Upper lobe of left lung (tissue), 6 donors: ENCODE measurements at regions not wholly inside any gene's neighbourhood (a gene's known extent, or its start where the extent isn't known, plus 50 kb on each side); places are given as distances from the start of the nearest gene placed in this dataset.

Experiments used
- ATAC-seq, 2 donors: fragments of 200-7000 bp; cut with Tn5 transposase; one replicate each; pipeline ENCODE4 v1.9.1; 2022; ENCODE audit warnings: mild to moderate bottlenecking in 2 of 2, moderate library complexity in 2 of 2; ENCODE audit not compliant: low FRiP score in 2 of 2
- DNase-seq, 2 donors: peaks; one replicate each; pipeline ENCODE4 v3.0.0-alpha.2; 2019 to 2020
- H3K27ac ChIP-seq, 4 donors: fragments of 200-600 bp; sonication (generic); one replicate each; pipeline ENCODE4 v1.5.1; 2016 to 2019
- H3K27me3 ChIP-seq, 4 donors: fragments of 200-600 bp; sonication (generic); one replicate each; pipeline ENCODE4 v1.5.1; 2017 to 2019
- H3K36me3 ChIP-seq, 4 donors: fragments of 200-600 bp; sonication (generic); one replicate each; pipeline ENCODE4 v1.5.1; 2016 to 2019
- H3K4me1 ChIP-seq, 4 donors: fragments of 200-600 bp; sonication (generic); one replicate each; pipeline ENCODE4 v1.5.1; 2018 to 2019
- H3K4me3 ChIP-seq, 4 donors: fragments of 200-600 bp; sonication (generic); one replicate each; pipeline ENCODE4 v1.5.1; 2017 to 2019; ENCODE audit warnings: mild to moderate bottlenecking in 2 of 4, moderate library complexity in 1 of 4
- H3K9me3 ChIP-seq, 4 donors: fragments of 200-600 bp; sonication (generic); one replicate each; pipeline ENCODE4 v1.5.1; 2018 to 2019
- EP300 ChIP-seq, 4 donors: sonication (generic); formaldehyde crosslinking; IDR thresholded peaks; one replicate each; pipeline ENCODE4 v1.5.1; 2017; ENCODE audit warnings: antibody characterized with exemption in 4 of 4, control low read depth in 2 of 4
- POLR2A ChIP-seq, 4 donors: fragments of 450-650 bp; IDR thresholded peaks; one replicate each; pipeline ENCODE4 v1.5.1; 2016 to 2017; ENCODE audit warnings: antibody characterized with exemption in 4 of 4, mild to moderate bottlenecking in 2 of 4
- POLR2AphosphoS5 ChIP-seq, 2 donors: sonication (generic); formaldehyde crosslinking; IDR thresholded peaks; one replicate each; pipeline ENCODE4 v1.5.1; 2017; ENCODE audit warnings: antibody characterized with exemption in 2 of 2
- whole genome bisulfite sequencing, 2 donors: methylation state at CpG; one replicate each; pipeline ENCODE4 v1.1.5; 2017 to 2018; 5-methylcytosine and 5-hydroxymethylcytosine counted together
- TF ChIP-seq, protein P1 (sequence below), 6 experiments: fragments of 450-650 bp in 4 of 6; fragments of 200-600 bp in 2 of 6; sonication (generic) in 2 of 6; IDR thresholded peaks; one replicate each; pipeline ENCODE4 v1.5.1; 2016 to 2019; ENCODE audit warnings: antibody characterized with exemption in 6 of 6
- donor health status: DM: no; HTN: no; CAD: no; lungs with moderate emphysema.
- donor health status: DM: no; HTN: yes; CAD: no; lungs with severe emphysema.

DNA sequence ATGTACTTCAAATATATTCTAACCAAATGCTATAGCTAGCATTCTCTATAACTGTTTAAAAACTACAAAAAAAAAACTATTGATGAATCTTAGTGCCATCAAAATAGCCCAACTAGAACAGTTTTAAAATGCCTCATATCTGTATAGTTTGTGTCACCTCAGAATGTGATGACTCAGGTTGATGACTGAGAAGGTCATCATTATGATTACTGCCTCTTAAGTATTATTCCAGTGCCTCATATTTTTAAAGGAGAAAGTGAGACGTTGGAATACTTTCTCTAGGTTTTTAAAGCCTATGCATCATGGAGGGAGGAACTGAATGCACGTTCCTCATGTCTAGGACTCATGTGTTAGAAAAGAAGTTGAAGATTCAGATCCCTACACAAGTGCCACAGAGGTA, 88.2 kb downstream of the TMA16 start:
- Histone ChIP-seq H3K27me3 (no peaks in the 10 kb centered on the region), H3K9me3 (no peaks in the 10 kb centered on the region), H3K4me3 (no peak overlapping the region), H3K36me3 (no peaks in the 10 kb centered on the region), H3K27ac (no peak overlapping the region), H3K4me1 (no peaks in the 10 kb centered on the region)
- 79 to 89% methylated on average over 2 of the region's 2 CpGs for WGBS, 2 donors
- no peak for DNase-seq
- no peak for TF ChIP-seq POLR2A (IDR thresholded peaks at IDR 0.05)
- TF ChIP-seq, protein P1, sequence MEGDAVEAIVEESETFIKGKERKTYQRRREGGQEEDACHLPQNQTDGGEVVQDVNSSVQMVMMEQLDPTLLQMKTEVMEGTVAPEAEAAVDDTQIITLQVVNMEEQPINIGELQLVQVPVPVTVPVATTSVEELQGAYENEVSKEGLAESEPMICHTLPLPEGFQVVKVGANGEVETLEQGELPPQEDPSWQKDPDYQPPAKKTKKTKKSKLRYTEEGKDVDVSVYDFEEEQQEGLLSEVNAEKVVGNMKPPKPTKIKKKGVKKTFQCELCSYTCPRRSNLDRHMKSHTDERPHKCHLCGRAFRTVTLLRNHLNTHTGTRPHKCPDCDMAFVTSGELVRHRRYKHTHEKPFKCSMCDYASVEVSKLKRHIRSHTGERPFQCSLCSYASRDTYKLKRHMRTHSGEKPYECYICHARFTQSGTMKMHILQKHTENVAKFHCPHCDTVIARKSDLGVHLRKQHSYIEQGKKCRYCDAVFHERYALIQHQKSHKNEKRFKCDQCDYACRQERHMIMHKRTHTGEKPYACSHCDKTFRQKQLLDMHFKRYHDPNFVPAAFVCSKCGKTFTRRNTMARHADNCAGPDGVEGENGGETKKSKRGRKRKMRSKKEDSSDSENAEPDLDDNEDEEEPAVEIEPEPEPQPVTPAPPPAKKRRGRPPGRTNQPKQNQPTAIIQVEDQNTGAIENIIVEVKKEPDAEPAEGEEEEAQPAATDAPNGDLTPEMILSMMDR (IDR thresholded peaks at IDR 0.05), result no peak
- TF ChIP-seq POLR2AphosphoS5 (IDR thresholded peaks at IDR 0.05), result no peak
- TF ChIP-seq EP300 (IDR thresholded peaks at IDR 0.05), result no peak
- ATAC-seq, result no peak

DNA sequence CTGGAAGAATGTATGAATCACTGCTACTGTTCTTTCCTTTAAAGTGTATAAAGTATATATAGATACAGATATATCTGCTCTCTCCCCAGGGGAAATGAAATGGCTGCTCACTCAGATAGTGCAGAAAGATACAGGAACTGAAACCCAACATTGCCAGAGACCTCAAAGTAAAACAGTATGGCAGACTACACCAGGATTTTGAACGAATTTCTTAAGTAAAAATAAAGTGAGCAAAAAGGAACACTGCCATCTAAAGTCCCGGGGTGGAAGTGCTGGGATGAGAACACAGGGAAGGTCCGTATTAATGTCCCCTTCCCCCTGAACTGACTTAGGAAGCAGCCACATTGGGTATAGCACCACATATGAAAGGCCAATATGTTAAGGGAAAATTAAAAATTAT, 93.4 kb downstream of the TMA16 start:
- Histone ChIP-seq H3K36me3 (no peaks in the 10 kb centered on the region), H3K9me3 (no peaks in the 10 kb centered on the region), H3K4me3 (no peak overlapping the region), H3K27ac (no peak overlapping the region), H3K27me3 (no peaks in the 10 kb centered on the region), H3K4me1 (peaks cover 0 to 3% (median 0%) of the 10 kb centered on the region in 4 donors)
- 73 to 77% methylated on average over 3 of the region's 3 CpGs for WGBS, 2 donors
- TF ChIP-seq POLR2A (IDR thresholded peaks at IDR 0.05), result no peak
- TF ChIP-seq, protein P1 (IDR thresholded peaks at IDR 0.05), result no peak
- ATAC-seq, result peak in 1 of 2 donors; percentile 40
- no peak for DNase-seq

DNA sequence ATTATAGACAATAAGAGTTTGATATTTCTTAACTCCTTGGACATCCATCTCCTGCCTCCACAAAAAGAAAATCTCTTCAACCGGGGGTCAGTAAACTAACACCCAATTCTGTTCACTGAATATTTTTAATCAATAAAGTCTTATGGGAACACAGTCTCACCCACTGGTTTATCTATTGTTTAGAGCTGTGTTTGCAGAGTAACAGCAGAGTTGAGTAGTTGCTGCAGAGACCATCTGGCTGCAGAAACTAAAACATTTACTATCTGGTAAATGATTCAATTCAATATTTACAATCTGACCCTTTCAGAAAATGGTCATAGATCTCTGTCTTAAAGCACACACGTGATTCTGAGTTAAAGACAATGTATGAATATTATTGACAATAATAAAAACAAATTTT, 94.0 kb downstream of the TMA16 start:
- peaks cover 0 to 3% (median 0%) of the 10 kb centered on the region in 4 donors for H3K4me1 ChIP-seq
- ATAC-seq, result no peak
- DNase-seq, result no peak
- H3K36me3 ChIP-seq, result no peaks in the 10 kb centered on the region
- WGBS, 2 donors, result 49 to 52% methylated on average over 2 of the region's 2 CpGs
- H3K9me3 ChIP-seq, result no peaks in the 10 kb centered on the region
- no peak overlapping the region for H3K4me3 ChIP-seq
- no peaks in the 10 kb centered on the region for H3K27me3 ChIP-seq
- TF ChIP-seq POLR2AphosphoS5 (IDR thresholded peaks at IDR 0.05) (no peak), POLR2A (IDR thresholded peaks at IDR 0.05) (no peak), EP300 (IDR thresholded peaks at IDR 0.05) (no peak)
- TF ChIP-seq, protein P1 (IDR thresholded peaks at IDR 0.05), result no peak
- no peak overlapping the region for H3K27ac ChIP-seq

DNA sequence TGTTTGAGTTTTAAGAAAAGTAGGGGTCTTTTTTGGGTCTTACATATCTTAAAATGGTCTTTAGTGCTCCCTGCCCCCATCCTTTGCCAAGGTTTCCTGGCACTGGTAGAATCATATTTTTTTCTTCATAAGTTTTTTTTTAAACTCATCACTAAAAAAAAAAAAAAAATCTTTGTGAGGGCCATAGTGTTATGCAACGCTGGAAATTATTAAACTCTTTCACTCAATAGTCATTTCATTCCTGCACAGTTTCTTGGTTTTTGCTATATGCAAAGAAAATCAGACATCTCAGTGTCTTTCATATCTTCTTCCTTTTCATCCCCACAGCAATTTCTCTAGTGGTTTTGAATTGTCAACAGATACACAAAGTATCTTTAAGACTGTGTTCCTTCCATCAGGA, 95.6 kb downstream of the TMA16 start:
- Histone ChIP-seq H3K27me3 (no peaks in the 10 kb centered on the region), H3K4me1 (peaks cover 0 to 3% (median 0%) of the 10 kb centered on the region in 4 donors), H3K27ac (no peak overlapping the region), H3K36me3 (no peaks in the 10 kb centered on the region), H3K4me3 (no peak overlapping the region), H3K9me3 (no peaks in the 10 kb centered on the region)
- TF ChIP-seq POLR2AphosphoS5 (IDR thresholded peaks at IDR 0.05) (no peak), EP300 (IDR thresholded peaks at IDR 0.05) (no peak), POLR2A (IDR thresholded peaks at IDR 0.05) (no peak)
- TF ChIP-seq, protein P1 (IDR thresholded peaks at IDR 0.05), result no peak
- ATAC-seq (no peak), DNase-seq (no peak)
- WGBS, 2 donors, result 41 to 65% methylated on average over 1 of the region's 1 CpG

DNA sequence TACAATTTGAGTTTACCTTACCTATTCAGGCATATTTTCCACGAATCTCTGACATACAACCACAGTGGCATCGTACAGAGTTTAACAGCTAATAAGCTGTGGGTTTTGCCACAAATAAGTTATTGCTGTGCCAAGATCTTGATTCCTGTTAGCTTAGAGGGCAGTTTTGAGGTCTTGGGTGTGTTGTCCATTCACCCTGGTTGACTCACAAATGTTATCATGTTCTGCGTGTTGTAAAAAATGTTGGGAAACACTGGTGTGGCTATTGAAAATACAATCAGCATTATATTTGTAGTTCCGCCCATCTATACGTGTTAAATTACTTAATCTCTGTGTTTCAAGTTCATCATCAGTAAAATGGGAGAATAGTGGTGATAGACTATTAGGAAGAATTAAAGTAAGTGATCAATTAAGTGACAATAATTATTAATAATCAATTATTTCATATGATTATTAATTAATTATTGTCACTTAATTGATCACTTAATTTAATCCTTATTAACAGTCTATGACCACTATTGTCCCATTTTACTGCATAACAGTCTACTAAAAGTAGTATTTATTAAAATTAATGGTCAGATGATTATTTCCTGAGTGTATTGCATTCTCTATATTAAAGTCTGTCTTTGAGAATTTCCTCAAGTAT, 96.3 kb downstream of the TMA16 start:
- H3K36me3 ChIP-seq, result no peaks in the 10 kb centered on the region
- peak overlapping the region in 3 of 4 donors; percentile 19 to 27 (median 23) for H3K27ac ChIP-seq
- ATAC-seq (peak in 1 of 2 donors; percentile 62), DNase-seq (no peak)
- H3K4me1 ChIP-seq, result peaks cover 0 to 3% (median 0%) of the 10 kb centered on the region in 4 donors
- no peak overlapping the region for H3K4me3 ChIP-seq
- WGBS, 2 donors, result 70 to 77% methylated on average over 5 of the region's 5 CpGs
- no peak for TF ChIP-seq POLR2AphosphoS5 (IDR thresholded peaks at IDR 0.05)
- TF ChIP-seq, protein P1 (IDR thresholded peaks at IDR 0.05), result no peak
- TF ChIP-seq POLR2A (IDR thresholded peaks at IDR 0.05), result no peak
- no peak for TF ChIP-seq EP300 (IDR thresholded peaks at IDR 0.05)
- no peaks in the 10 kb centered on the region for H3K9me3 ChIP-seq
- H3K27me3 ChIP-seq, result no peaks in the 10 kb centered on the region
